Upper lobe of right lung (tissue), 1 donor: ENCODE measurements at regions not wholly inside any gene's neighbourhood (a gene's known extent, or its start where the extent isn't known, plus 50 kb on each side); places are given as distances from the start of the nearest gene placed in this dataset.

Experiments
- ATAC-seq: fragments of 200-7000 bp; cut with Tn5 transposase; one replicate; pipeline ENCODE4 v1.9.1; 2020; ENCODE audit warnings: mild to moderate bottlenecking, moderate library complexity
- DNase-seq: peaks from one replicate; pipeline ENCODE4 v3.0.0-alpha.2; 2020
- H3K27ac ChIP-seq: fragments of 200-600 bp; one replicate; pipeline ENCODE4 v1.8.0; 2022
- H3K27me3 ChIP-seq: fragments of 200-600 bp; one replicate; pipeline ENCODE4 v1.8.0; 2022; ENCODE audit warnings: mild to moderate bottlenecking
- H3K36me3 ChIP-seq: fragments of 200-600 bp; one replicate; pipeline ENCODE4 v1.8.0; 2022
- H3K4me1 ChIP-seq: fragments of 200-600 bp; one replicate; pipeline ENCODE4 v1.8.0; 2022
- H3K4me3 ChIP-seq: fragments of 200-600 bp; one replicate; pipeline ENCODE4 v1.8.0; 2022; ENCODE audit warnings: mild to moderate bottlenecking
- H3K9me3 ChIP-seq: fragments of 200-600 bp; one replicate; pipeline ENCODE4 v1.8.0; 2022
- CTCF ChIP-seq: fragments of 200-600 bp; IDR thresholded peaks from one replicate; pipeline ENCODE4 v1.8.0; 2022; ENCODE audit warnings: antibody characterized with exemption
- intact Hi-C: fragments of 100-400 bp; cut with DNase I; formaldehyde crosslinking; loops from one replicate; pipeline ENCODE4 v1.11.0; 2022
- donor health status: DM: no; HTN: yes; CAD: no; lungs with severe emphysema.

- Histone ChIP-seq H3K4me3 (no peak overlapping the region), H3K27ac (no peak overlapping the region), H3K9me3 (no peaks in the 10 kb centered on the region), H3K4me1 (no peaks in the 10 kb centered on the region), H3K27me3 (no peaks in the 10 kb centered on the region), H3K36me3 (no peaks in the 10 kb centered on the region)
- ATAC-seq (no peak), DNase-seq (no peak)
- intact Hi-C loops: no loop called here
- TF ChIP-seq CTCF: no peak
These were observed 660.5 kb downstream of the KCNJ2 start for GRCh38 chr17:70829876-70830275.

- no peaks in the 10 kb centered on the region for H3K9me3 ChIP-seq
- no peak overlapping the region for H3K4me3 ChIP-seq
- ATAC-seq (no peak), DNase-seq (no peak)
- TF ChIP-seq CTCF: no peak
- no peak overlapping the region for H3K27ac ChIP-seq
- H3K27me3 ChIP-seq: no peaks in the 10 kb centered on the region
- H3K4me1 ChIP-seq: no peaks in the 10 kb centered on the region
- no peaks in the 10 kb centered on the region for H3K36me3 ChIP-seq
- intact Hi-C loops: no loop called here
These were observed 664.7 kb downstream of the KCNJ2 start for GRCh38 chr17:70834039-70834438.

- no peak for TF ChIP-seq CTCF
- H3K9me3 ChIP-seq: no peaks in the 10 kb centered on the region
- intact Hi-C loops: no loop called here
- no peak overlapping the region for H3K27ac ChIP-seq
- ATAC-seq (no peak), DNase-seq (no peak)
- no peaks in the 10 kb centered on the region for H3K36me3 ChIP-seq
- H3K4me1 ChIP-seq: no peaks in the 10 kb centered on the region
- no peaks in the 10 kb centered on the region for H3K27me3 ChIP-seq
- no peak overlapping the region for H3K4me3 ChIP-seq
These were observed 679.5 kb downstream of the KCNJ2 start for GRCh38 chr17:70848785-70849184.

GRCh38 chr17:70855401-70856054 lies 686.2 kb downstream of the KCNJ2 start:
- no peaks in the 10 kb centered on the region for H3K4me1 ChIP-seq
- DNase-seq (no peak), ATAC-seq (no peak)
- H3K27ac ChIP-seq: no peak overlapping the region
- intact Hi-C loops: no loop called here
- no peak for TF ChIP-seq CTCF
- H3K4me3 ChIP-seq: no peak overlapping the region
- no peaks in the 10 kb centered on the region for H3K27me3 ChIP-seq
- H3K36me3 ChIP-seq: no peaks in the 10 kb centered on the region
- H3K9me3 ChIP-seq: no peaks in the 10 kb centered on the region

GRCh38 chr17:70857351-70857750 lies 688.0 kb downstream of the KCNJ2 start:
- H3K27me3 ChIP-seq: no peaks in the 10 kb centered on the region
- H3K4me3 ChIP-seq: no peak overlapping the region
- no peaks in the 10 kb centered on the region for H3K9me3 ChIP-seq
- intact Hi-C loops: no loop called here
- H3K27ac ChIP-seq: no peak overlapping the region
- no peak for TF ChIP-seq CTCF
- DNase-seq (no peak), ATAC-seq (no peak)
- no peaks in the 10 kb centered on the region for H3K36me3 ChIP-seq
- H3K4me1 ChIP-seq: no peaks in the 10 kb centered on the region

- Histone ChIP-seq H3K36me3 (no peaks in the 10 kb centered on the region), H3K27ac (no peak overlapping the region), H3K4me1 (no peaks in the 10 kb centered on the region), H3K9me3 (no peaks in the 10 kb centered on the region), H3K4me3 (no peak overlapping the region), H3K27me3 (no peaks in the 10 kb centered on the region)
- DNase-seq (no peak), ATAC-seq (no peak)
- intact Hi-C loops: no loop called here
- TF ChIP-seq CTCF: no peak
These were observed 690.5 kb downstream of the KCNJ2 start for GRCh38 chr17:70859829-70860228.
